NCI-H748 (cell line): ENCODE measurements at regions not wholly inside any gene's neighbourhood (a gene's known extent, or its start where the extent isn't known, plus 50 kb on each side); places are given as distances from the start of the nearest gene placed in this dataset.

ENCODE experiments used
- DNase-seq: peaks from one replicate; lab custom pipeline; 2025; ENCODE audit not compliant: unreplicated experiment; lab: John Stamatoyannopoulos, UW

DNA sequence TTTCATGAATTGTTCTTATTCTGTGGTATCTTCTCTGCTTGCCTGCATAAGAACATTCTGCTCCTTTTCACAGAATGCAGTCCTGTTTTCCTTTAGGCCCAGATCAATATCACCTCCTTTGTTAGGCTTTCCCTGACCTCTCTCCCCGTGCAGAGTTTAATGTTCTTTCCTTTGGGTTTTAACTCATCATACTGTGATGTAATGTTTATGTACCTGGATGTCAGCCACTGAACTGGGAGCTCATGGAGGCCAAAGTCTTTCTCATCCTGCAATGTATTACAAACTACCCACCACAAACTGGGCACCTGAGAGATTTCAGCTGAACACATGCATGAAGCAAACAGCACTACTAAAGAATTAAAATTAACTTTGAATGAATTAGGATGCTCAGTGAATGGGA, 192.8 kb upstream of the RORA start:
- no peak for DNase-seq

DNA sequence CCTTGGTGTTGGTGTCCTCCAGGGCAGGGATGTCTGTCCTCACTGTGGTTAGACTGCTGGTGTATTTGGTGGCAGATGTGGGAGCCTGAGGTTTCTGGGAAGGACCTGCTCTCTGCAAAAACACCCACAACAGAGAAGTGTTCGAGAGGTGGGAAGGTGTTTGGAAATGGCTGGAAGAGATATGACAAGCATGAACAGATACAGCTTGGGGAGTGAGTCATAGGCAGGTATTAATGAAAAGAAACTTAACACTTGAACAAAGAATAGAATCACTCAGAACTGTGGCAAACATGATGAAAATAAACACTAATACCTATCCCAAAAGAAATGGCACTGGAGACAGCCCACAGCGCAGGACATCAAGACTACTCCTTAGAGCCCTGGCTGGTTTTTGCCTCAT, 192.4 kb upstream of the RORA start:
- no peak for DNase-seq

DNA sequence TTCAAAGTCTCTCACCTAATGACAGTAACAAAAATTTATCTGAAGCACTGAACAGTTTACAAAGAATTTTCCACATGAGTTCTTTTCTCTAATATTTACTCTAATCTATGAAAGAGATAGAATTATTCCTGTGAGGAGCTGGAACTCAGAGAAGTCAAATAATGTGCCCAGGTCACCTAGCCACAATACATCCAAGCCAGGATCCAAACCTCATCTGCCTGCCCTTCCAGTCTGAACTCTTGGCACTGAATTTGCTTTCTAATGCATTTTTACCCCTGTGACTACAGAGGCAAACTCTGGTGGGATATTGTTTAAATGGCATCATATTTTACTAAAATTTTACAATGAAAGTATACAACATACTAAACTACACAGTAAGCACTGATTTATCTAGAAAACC, 191.4 kb upstream of the RORA start:
- no peak for DNase-seq

DNA sequence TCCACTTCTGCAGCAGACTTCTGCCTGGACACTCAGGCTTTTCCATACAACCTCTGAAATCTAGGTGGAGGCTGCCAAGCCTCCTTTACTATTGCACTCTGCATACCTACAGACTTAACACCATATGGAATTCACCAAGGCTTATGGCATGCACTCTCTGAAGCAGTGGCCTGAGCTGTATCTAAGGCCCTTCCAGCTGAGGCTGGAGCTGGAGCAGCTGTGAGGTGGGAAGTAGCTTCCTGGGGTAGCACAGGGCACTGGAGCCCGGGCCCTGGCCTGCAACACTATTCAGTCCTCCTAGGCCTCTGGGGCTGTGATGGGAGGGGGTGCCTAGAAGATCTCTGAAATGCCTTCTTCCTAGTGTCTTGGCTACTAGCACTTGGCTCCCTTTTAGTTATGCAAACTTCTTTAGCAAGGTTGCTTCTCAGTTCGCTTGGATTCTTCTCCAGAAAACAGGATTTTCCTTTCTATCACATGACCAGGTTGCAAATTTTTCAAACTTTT, 186.6 kb upstream of the RORA start:
- no peak for DNase-seq

DNA sequence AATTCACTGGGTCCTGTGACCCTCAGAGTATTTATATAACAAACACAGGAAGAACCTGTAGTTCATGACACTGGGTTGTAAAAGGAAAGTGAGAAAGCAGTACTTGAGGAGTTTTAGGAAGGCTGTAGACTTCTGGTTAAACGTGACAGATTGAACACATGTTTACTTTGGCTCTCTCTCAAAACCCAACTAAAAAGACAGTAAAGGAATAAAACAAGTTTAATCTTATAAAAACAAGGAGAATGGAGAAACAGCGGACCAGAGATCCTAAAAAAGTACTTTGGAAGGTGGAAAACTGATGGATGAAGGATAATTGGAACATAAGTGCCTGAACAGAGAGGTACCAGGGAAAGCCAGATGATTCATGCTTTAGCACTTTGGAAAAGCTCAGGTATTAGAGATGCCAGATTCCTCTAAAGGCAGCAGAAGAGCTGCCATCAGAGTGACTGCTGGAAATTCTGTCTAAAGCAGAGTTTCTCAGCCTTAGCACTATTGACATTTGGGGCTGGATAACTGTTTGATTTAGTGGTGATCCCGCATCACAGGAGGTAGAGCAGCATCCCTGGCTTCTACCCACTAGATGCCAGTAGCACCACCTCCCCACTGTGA, 182.9 kb upstream of the RORA start:
- DNase-seq, result no peak

DNA sequence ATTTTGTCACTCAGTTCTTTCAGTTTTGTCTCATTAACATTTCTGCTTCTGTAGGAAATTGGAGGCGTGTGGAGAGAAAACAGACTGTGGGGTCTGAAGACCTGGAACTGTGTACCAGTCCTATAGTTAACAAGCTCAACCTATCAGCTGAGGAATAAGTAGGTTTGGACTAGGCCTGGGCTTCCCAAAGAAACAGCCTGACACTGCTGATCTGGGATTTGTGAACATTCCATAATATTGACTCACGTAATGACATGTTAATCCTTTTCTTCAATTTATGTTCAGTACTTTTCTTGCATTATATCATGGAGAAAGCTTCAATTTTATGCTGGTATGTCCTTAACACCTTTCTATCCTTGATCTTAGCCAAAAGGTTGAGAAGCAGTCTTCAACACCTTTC, 181.6 kb upstream of the RORA start:
- no peak for DNase-seq

DNA sequence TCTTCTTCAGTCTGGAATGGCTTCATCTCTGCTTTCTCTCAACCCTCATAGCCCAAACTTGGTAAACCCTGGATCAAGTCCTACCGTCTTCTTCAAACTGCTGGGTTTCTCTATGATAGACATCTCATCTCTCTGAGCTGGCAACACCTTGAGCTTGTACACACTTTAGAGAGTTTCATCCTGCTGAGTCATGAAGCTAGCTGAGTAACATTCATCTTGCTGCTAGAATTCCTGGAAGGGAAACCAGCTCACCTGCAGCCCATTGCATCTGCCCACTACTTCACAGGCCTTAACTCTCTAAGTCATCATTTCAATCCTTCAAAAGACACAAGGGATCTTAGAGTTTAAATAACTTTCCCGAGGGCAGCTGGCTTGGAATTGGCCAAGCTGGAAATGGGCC, 175.5 kb upstream of the RORA start:
- DNase-seq, result no peak

DNA sequence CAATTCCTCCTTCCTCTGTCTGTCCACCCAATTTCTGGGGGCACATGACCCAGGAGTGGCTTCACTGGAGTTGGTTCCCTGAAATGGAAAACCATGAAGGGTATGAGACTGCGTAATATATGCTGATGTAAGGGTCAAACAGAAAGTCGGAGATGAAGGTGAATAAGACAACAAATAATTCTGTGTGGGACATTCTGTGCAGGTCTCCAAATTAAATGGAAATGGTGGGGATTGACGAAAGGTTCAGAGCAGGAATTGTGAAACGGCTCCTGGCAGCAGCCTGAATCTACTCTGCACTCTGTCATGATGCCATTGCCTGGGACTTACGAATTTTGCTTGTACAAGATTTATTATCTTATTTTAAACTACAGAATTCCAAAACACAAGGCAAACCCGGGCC, 174.8 kb upstream of the RORA start:
- no peak for DNase-seq

DNA sequence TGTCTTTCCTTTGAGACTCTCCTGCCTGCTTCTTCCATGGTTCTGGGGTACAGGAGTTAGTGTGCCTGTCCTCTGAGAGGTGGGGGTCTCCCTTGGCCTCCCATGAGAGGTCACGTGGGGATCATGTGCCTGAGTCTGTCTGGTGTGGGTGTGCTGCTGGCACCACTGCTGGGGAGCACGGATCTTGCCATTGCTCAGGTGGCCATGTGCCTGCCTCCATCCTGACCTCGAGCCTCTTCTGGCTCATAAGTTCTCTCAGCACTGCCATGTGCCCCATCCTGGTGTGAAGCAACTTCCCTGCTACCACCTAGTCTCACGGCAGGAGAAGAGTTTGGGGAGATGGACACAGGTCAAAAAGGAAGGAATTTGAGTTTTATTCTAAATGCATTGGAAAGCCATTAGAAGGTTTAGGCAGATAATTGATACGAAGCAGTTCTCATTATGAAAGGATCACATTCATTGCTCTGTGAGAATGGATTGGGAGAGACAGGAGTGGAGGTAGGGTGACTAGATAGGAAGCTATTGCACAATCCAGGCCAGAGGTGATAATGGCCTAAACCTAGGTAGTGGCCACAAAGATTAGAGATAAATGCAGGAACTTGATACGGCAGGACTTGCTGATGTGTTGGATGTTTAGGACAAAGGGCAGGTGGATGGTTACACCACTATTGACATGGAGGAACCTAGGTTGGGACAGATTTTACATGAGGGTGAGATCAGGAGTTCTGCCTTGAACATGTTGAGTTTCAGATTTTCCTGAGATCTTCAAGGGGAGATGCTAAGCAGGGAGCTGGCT, 173.0 kb upstream of the RORA start:
- DNase-seq, result no peak

DNA sequence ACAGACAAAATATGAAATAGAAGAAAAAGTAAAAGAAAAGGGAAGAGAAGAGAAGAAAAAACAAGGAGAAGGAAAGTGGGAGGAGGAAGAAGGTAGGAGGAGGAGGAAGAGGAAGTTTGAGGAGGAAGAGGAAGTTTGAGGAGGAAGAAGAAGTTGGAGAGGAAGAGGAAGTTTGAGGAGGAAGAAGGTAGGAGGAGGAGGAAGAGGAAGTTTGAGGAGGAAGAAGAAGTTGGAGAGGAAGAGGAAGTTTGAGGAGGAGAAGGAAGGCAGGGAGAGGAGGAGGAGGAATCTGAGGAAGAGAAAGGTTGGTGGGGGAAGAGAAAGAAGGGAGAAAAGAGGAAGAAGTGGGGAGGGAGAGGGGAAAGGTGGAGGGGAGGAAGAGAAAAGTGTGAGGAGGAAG, 169.2 kb upstream of the RORA start:
- DNase-seq, result no peak

DNA sequence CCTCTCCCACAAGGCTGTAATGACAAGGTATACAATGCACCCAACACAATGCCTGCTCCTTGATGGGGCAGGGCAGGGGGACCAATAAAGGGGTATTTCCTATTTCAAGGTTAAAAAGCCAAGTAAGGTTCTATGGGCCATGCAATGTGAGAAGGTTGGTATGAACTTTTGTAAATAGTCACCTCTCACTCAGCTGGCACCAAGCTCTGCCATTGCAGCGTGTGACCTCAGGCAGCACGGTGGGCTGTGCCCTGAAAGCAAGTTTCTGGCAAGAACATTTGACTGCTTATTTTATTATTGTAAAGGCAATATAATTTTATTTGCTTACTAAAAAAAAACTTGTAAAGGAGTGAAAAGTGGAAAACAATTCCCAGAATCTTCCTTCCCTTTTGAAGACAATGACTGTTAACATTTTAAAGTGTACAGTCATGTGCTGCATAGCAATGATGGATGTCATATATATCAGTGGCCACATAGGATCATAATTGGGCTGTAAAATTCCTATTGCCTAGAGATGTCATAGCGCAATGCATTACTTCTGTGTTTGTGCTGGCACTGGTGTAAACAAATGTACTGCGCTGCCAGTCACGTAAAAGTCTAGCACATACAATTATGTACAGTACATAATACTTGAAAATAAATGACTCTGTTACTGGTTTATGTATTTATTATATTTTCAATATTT, 167.3 kb upstream of the RORA start:
- DNase-seq, result no peak

DNA sequence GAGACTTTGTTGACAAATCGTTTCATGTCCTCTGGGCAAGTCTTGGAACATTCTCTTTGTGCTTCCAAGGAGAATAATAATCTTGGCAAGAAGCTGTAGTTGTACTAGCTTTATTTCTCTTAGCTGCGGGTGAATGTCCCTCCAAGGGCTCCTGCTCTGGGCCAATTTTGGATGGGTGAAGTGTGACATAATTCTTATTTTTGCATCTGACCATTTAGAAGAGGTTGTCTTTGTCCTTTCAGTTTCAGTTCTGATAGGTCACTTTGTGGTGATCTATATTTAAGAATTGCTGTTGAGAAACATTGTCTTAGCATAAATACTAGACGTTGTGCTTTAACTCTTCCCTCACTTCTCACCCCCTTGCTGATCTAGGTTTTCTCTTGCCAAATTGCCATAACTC, 164.8 kb upstream of the RORA start:
- no peak for DNase-seq

DNA sequence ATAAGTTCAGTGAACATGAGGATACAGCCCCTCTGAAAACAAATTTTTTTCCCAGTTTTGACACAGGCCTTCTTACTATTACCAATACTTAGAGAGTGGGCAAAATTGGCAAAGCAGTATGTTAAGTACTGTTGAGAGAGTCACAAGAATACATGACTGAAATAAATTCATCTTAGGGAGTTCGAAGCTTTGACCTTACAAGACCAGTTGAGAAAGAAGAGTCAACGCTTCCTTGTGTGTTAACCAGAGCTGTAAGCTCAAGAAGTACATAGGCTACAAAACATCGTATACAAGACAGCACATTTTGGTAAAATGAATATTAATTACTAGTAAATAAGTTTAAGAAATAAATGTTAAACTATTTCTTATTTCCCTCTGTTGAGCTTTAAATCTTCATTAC, 164.4 kb upstream of the RORA start:
- no peak for DNase-seq

DNA sequence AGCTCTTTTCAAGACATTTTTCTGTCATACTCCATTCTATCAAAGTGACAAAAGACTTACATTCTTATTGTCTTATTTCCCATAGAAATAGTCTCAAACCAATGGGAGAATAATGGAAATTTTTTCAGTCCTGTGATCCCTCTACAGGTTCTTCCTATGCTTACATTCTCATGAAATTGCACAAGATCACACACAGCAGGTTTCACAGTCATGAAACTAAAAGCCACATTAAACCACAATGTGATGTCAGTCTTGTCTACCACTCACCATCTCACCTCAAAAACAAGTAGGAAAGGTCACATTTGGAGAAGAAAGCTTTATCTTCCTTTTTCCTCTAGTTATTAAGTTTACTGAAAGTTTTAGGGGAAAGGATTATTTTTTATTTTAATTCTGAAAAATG, 161.0 kb upstream of the RORA start:
- no peak for DNase-seq

DNA sequence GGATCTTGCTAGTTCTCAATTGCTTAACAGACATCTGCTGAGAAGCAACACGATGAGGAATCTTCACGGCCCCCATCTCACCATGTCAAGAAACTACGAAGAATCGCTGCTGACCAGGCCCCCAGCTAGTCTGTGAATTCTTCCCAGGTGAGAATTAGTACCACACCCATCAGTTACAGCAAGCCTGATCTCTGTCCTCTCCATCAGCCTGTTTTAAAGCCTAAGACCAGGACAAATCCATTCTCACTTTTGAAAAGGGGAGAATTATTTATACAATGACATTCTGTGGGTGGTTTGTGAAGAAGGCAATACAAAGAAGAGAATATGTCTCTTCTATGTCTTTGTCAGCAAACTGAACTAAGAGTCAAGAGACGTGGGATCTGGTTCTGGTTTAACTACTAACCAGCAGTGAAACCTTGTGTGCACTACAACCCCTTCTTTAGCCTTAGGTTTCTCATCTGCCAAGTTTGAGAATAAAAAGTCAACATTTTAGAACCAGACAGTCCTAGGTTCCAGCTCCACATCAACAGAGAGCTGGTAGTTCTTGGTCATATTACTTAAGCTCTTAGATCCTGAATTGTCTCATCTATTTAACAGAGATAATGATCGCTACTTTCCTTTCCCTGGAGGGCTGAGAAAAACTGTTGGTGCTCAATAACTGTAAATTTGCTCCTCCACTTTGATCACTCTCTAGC, 160.4 kb upstream of the RORA start:
- DNase-seq, result no peak

DNA sequence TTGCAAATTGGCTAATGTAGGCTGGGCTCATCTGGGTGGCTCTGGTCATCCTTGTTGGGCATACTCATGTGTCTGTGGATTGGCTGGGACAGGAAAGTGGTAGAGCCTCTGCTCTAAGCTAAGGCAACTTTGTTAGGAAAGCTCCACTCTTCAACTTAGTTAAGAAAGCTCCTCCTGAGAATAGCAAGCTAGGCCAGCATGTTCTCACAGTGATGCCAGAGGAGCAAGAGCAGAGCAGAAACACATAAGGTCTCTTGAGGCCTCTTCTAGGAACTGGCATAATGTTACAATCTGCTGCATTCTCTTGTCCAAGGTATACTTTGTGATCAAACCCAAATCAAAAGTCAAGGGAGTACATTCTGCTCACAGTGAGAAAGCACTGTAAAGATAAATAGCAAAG, 158.6 kb upstream of the RORA start:
- DNase-seq, result no peak

DNA sequence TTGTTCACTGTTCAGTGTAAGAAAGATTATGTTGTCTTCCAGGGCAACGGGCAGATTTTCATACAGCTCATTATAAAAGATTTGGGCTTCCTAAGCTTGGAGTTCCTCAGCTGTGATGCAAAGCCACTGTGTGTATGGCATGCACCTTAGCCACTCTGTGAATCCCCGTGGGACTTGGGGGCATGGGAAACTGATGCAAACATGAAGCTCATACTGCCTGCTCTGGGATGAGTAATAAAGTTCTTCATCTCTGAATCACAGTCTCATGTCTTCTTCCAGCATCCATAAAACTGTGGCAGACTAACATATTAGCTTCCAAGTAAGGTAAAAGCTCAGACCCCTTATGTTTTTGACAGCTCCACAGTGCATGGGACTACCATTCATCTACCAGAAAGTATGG, 154.3 kb upstream of the RORA start:
- DNase-seq, result no peak

DNA sequence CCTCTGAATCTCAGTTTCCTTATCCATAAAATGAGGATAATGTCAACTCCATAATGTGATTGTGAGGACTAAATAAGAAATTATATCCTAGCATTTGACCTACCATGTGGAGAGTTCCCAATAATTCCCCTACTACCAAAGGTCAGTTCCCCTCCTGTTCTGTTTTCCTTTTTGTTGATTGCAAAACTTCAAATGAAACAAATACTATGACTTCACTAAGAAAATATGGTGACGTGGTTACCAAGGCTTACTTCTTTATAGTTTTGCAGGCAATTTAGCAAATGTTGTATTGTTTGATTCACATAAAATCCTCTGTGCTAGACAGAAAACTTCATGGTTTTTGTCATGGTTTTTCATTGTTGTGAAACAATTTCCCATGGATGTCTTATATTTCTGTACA, 153.8 kb upstream of the RORA start:
- DNase-seq, result no peak

DNA sequence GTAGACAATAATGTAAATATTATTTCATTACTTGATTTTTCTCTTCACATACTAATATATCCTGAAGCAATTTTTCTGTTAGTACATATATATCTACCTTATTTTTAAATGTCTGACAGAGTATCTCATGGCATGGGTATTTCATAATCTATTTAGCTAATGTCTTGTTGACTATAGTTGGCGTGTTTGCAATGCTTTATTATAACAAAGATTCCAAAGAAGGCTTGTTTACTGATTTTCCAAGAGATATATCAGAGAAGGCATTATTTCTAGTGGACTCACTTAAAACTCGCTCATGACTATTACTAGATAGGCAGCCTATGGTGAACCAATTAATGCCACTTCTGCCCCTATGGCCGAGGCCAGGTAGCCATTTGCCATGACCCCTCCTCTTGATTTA, 152.4 kb upstream of the RORA start:
- no peak for DNase-seq

DNA sequence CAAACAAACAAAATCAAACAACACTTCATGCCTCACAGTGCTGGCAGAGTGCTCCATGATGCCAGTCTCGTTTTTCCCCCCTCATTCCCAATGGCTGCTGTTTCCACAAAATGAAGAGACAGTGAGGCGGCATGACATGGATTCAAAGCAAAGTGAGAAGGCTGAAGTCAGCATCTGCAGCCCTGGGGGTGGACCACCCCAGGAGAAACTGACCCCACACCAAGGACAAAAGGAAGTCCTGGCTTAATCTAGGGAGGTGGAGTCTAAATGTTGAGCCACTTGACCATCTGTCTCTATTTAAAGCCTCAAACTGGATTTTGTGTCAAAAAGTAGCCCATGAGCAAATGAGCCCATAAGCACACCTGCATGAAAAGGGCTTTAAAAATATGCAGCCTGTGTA, 151.2 kb upstream of the RORA start:
- no peak for DNase-seq

DNA sequence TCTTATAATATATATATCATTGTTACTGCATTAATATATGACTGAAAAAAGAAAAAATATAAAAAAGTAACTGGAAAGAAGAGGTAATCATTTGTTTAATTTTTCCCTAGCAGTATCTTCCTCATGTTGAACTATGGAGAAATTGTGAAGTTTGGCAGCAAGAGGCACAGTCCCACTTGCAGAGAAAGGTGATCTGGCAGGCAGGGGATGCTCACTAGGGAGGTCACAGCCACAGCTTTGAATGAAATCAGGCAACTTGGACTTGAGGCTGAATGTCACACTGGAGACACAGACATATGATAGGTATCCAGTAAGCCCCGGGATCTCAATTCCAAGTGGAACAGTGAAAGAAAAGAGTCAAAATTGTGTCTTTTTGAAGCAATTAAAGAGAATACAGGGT, 149.9 kb upstream of the RORA start:
- DNase-seq, result no peak

DNA sequence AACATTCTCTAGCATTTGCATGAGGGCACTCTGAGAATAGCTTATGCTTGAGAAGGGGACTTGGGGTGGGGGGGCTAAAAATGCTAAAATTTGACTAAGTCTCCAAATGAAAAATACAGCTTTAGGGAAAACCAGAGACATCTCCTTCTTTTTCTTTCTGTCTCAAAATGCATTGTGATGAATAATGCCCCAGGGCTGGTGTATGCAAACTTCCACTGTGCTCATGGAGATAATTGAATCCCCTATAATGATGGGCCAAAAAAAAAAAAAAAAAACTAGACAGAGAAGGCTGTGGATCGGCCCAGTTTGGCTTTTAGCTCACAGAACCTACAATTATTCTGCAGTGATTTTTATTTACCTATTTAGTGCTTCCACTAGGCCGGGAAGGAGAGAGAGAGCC, 147.9 kb upstream of the RORA start:
- no peak for DNase-seq
